ENCODE measurements at regions not wholly inside any gene's neighbourhood (a gene's known extent, or its start where the extent isn't known, plus 50 kb on each side); places are given as distances from the start of the nearest gene placed in this dataset.

- no peaks in the 10 kb centered on the region for H3K4me1 ChIP-seq (ENCODE audit: control insufficient read depth, insufficient read depth, low read length)
- peaks cover 0 to 2% of the 10 kb centered on the region in 2 donors for H3K9me3 ChIP-seq (ENCODE audit: control insufficient read depth in 2 of 2, low read length in 2 of 2)
- H3K4me3 ChIP-seq (ENCODE audit: low read length in 2 of 2) = no peak overlapping the region
- H3K27me3 ChIP-seq (ENCODE audit: control insufficient read depth in 1 of 2, insufficient read depth in 2 of 2, low read length in 2 of 2) = no peaks in the 10 kb centered on the region
- no peak overlapping the region for H3K27ac ChIP-seq (ENCODE audit: low read length)
- H3K9ac ChIP-seq (ENCODE audit: low read length in 2 of 2) = no peak overlapping the region
- H3K36me3 ChIP-seq (ENCODE audit: control insufficient read depth in 2 of 2, insufficient read depth in 2 of 2, low read length in 2 of 2) = no peaks in the 10 kb centered on the region
These were observed 172.9 kb upstream of the ZFHX3 start for GRCh38 chr16:73220836-73221235.

GRCh38 chr16:73219176-73219575 lies 171.2 kb upstream of the ZFHX3 start:
- H3K9ac ChIP-seq (ENCODE audit: low read length in 2 of 2) = no peak overlapping the region
- H3K9me3 ChIP-seq (ENCODE audit: control insufficient read depth in 2 of 2, low read length in 2 of 2) = peaks cover 0 to 2% of the 10 kb centered on the region in 2 donors
- no peaks in the 10 kb centered on the region for H3K4me1 ChIP-seq (ENCODE audit: control insufficient read depth, insufficient read depth, low read length)

DNA sequence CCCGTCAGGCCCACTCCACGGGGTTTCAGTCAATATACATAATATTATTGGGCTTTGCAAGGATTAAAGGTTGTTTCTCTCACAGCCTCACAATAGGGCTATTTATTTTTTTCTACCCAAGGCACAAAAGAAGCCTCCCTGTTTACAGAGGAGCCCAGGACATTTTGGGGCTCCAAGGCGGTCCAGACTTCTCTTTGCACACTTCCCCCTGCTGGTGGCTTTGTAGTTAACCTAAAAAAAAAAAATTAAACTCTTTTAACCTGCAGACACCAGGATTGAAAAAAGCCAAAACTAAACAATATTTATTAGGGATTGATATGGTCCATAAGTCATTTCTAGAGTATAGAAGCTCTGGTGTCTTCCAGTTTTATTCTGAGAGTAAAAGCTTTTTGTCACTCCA lies 169.7 kb upstream of the ZFHX3 start:
- H3K4me3 ChIP-seq (ENCODE audit: low read length in 2 of 2) = no peak overlapping the region
- no peak overlapping the region for H3K9ac ChIP-seq (ENCODE audit: low read length in 2 of 2)
- no peaks in the 10 kb centered on the region for H3K36me3 ChIP-seq (ENCODE audit: control insufficient read depth in 2 of 2, insufficient read depth in 2 of 2, low read length in 2 of 2)
- no peak overlapping the region for H3K27ac ChIP-seq (ENCODE audit: low read length)
- no peaks in the 10 kb centered on the region for H3K27me3 ChIP-seq (ENCODE audit: control insufficient read depth in 1 of 2, insufficient read depth in 2 of 2, low read length in 2 of 2)
- H3K4me1 ChIP-seq (ENCODE audit: control insufficient read depth, insufficient read depth, low read length) = no peaks in the 10 kb centered on the region
- peaks cover 0 to 2% of the 10 kb centered on the region in 2 donors for H3K9me3 ChIP-seq (ENCODE audit: control insufficient read depth in 2 of 2, low read length in 2 of 2)

More at GRCh38 chr16:73219176-73219575, 171.2 kb upstream of the ZFHX3 start:
- Histone ChIP-seq H3K27ac (ENCODE audit: low read length) (no peak overlapping the region), H3K4me3 (ENCODE audit: low read length in 2 of 2) (no peak overlapping the region), H3K36me3 (ENCODE audit: control insufficient read depth in 2 of 2, insufficient read depth in 2 of 2, low read length in 2 of 2) (no peaks in the 10 kb centered on the region), H3K27me3 (ENCODE audit: control insufficient read depth in 1 of 2, insufficient read depth in 2 of 2, low read length in 2 of 2) (no peaks in the 10 kb centered on the region)

- peaks cover 0 to 2% of the 10 kb centered on the region in 2 donors for H3K9me3 ChIP-seq (ENCODE audit: control insufficient read depth in 2 of 2, low read length in 2 of 2)
- no peaks in the 10 kb centered on the region for H3K36me3 ChIP-seq (ENCODE audit: control insufficient read depth in 2 of 2, insufficient read depth in 2 of 2, low read length in 2 of 2)
- no peak overlapping the region for H3K4me3 ChIP-seq (ENCODE audit: low read length in 2 of 2)
- no peak overlapping the region for H3K27ac ChIP-seq (ENCODE audit: low read length)
- H3K9ac ChIP-seq (ENCODE audit: low read length in 2 of 2) = no peak overlapping the region
- no peaks in the 10 kb centered on the region for H3K27me3 ChIP-seq (ENCODE audit: control insufficient read depth in 1 of 2, insufficient read depth in 2 of 2, low read length in 2 of 2)
- no peaks in the 10 kb centered on the region for H3K4me1 ChIP-seq (ENCODE audit: control insufficient read depth, insufficient read depth, low read length)
These were observed 169.0 kb upstream of the ZFHX3 start for GRCh38 chr16:73216932-73217331.

GRCh38 chr16:73215678-73216377 lies 167.9 kb upstream of the ZFHX3 start:
- Histone ChIP-seq H3K9ac (ENCODE audit: low read length in 2 of 2) (no peak overlapping the region), H3K4me3 (ENCODE audit: low read length in 2 of 2) (no peak overlapping the region), H3K27me3 (ENCODE audit: control insufficient read depth in 1 of 2, insufficient read depth in 2 of 2, low read length in 2 of 2) (no peaks in the 10 kb centered on the region), H3K9me3 (ENCODE audit: control insufficient read depth in 2 of 2, low read length in 2 of 2) (peaks cover 0 to 2% of the 10 kb centered on the region in 2 donors), H3K36me3 (ENCODE audit: control insufficient read depth in 2 of 2, insufficient read depth in 2 of 2, low read length in 2 of 2) (no peaks in the 10 kb centered on the region), H3K4me1 (ENCODE audit: control insufficient read depth, insufficient read depth, low read length) (no peaks in the 10 kb centered on the region), H3K27ac (ENCODE audit: low read length) (no peak overlapping the region)

DNA sequence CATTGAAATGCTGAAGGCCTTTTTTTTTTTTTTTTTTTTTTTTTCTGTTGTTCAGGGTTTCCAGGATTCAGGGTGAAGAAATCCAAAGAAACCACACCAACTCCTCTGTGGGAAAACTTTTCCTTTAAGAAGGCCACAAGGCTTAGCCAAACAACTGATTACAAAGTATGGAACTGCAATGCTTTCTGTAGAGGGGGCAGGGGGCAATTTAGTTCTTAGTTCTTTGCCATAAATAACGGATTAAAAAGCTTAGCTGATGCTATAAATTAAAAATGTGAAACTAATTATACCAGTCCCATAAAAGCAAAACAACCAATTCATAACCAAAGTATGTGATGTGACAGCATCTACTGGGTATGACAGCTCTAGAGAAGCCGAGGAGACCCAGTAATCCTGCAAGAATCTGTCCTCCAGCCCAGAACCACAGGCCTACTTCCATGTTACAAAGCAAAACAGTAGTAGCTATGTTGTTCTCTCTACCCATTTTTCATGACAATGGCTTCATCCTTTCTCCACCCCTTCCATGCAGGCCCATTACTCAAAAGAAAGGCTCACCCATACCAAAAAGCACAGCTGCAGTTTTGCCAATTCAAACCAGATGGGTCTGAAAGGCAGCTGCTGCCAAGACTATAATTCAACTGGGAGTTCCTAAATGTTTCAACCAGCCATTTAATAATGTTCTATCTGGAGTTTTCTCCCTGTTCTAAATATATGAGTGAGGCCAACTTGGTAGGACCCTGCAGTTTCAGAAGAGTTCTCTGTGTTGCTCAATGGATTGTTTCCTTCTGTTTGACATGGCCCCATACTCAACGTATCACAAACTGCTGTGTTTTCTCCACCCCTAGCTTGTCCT lies 167.1 kb upstream of the ZFHX3 start:
- Histone ChIP-seq H3K9ac (ENCODE audit: low read length in 2 of 2) (no peak overlapping the region), H3K27me3 (ENCODE audit: control insufficient read depth in 1 of 2, insufficient read depth in 2 of 2, low read length in 2 of 2) (no peaks in the 10 kb centered on the region), H3K4me3 (ENCODE audit: low read length in 2 of 2) (no peak overlapping the region), H3K4me1 (ENCODE audit: control insufficient read depth, insufficient read depth, low read length) (no peaks in the 10 kb centered on the region), H3K27ac (ENCODE audit: low read length) (no peak overlapping the region), H3K36me3 (ENCODE audit: control insufficient read depth in 2 of 2, insufficient read depth in 2 of 2, low read length in 2 of 2) (no peaks in the 10 kb centered on the region), H3K9me3 (ENCODE audit: control insufficient read depth in 2 of 2, low read length in 2 of 2) (peaks cover 0 to 2% of the 10 kb centered on the region in 2 donors)

DNA sequence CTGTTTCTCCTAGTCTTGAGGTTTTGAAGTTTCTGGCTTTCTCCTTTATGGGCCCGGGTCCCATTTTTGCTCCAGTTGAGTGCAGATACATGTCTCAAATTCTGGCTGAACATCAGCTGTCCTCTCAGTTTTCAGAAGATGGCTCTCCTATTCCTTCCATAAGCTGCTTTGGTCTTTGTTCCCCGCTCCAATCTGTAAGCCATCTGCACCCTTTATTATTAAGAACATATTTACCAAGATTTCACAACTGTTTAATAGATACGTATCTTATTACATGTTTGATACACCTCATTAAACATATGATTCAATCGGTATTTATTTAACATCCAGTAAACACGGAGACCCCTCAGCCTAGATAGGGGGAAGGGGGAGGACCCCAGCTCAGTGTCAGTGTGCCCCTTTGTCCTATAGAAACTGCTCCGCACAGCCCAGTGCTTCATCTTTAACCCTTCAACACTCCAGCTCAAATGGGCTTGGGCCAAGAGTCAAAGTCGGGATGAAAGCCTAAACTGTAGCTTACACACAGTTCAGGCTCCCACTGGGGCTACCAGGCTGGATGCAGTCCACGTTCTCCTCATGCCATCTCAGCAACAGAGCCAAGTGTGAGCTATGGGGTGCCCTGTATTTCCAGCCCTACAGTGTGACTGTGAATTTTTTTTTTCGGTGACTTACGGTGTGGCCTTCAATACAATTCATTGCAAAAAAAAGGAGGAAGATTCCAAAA lies 166.0 kb upstream of the ZFHX3 start:
- no peaks in the 10 kb centered on the region for H3K36me3 ChIP-seq (ENCODE audit: control insufficient read depth in 2 of 2, insufficient read depth in 2 of 2, low read length in 2 of 2)
- no peaks in the 10 kb centered on the region for H3K27me3 ChIP-seq (ENCODE audit: control insufficient read depth in 1 of 2, insufficient read depth in 2 of 2, low read length in 2 of 2)
- no peaks in the 10 kb centered on the region for H3K4me1 ChIP-seq (ENCODE audit: control insufficient read depth, insufficient read depth, low read length)
- H3K9ac ChIP-seq (ENCODE audit: low read length in 2 of 2) = no peak overlapping the region
- no peak overlapping the region for H3K27ac ChIP-seq (ENCODE audit: low read length)
- no peak overlapping the region for H3K4me3 ChIP-seq (ENCODE audit: low read length in 2 of 2)
- H3K9me3 ChIP-seq (ENCODE audit: control insufficient read depth in 2 of 2, low read length in 2 of 2) = peaks cover 0 to 2% of the 10 kb centered on the region in 2 donors

GRCh38 chr16:73212431-73212830 lies 164.5 kb upstream of the ZFHX3 start:
- Histone ChIP-seq H3K9me3 (ENCODE audit: control insufficient read depth in 2 of 2, low read length in 2 of 2) (peaks cover 0 to 2% of the 10 kb centered on the region in 2 donors), H3K4me1 (ENCODE audit: control insufficient read depth, insufficient read depth, low read length) (no peaks in the 10 kb centered on the region), H3K27me3 (ENCODE audit: control insufficient read depth in 1 of 2, insufficient read depth in 2 of 2, low read length in 2 of 2) (no peaks in the 10 kb centered on the region), H3K9ac (ENCODE audit: low read length in 2 of 2) (no peak overlapping the region), H3K36me3 (ENCODE audit: control insufficient read depth in 2 of 2, insufficient read depth in 2 of 2, low read length in 2 of 2) (no peaks in the 10 kb centered on the region), H3K4me3 (ENCODE audit: low read length in 2 of 2) (no peak overlapping the region), H3K27ac (ENCODE audit: low read length) (no peak overlapping the region)

DNA sequence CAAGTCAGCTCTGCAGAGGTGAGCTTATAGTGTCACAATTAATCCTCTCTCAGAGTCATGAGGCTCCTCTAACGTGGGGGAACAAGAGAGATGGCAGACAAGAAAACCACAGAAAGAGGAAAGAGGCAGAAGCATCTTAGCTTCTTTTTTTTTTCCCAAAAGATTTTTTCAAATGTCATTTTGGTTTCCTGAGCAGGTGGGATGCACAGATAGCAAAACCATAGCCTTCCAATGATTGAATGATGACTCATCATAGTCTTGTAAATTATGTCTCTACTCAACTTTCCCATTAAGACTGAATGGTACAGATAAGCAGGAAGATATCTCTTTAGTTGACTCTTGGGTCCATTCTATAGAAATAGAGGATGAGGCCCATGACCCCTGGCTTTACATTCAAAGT lies 162.8 kb upstream of the ZFHX3 start:
- Histone ChIP-seq H3K4me1 (ENCODE audit: control insufficient read depth, insufficient read depth, low read length) (no peaks in the 10 kb centered on the region), H3K9ac (ENCODE audit: low read length in 2 of 2) (no peak overlapping the region), H3K27ac (ENCODE audit: low read length) (no peak overlapping the region), H3K9me3 (ENCODE audit: control insufficient read depth in 2 of 2, low read length in 2 of 2) (no peaks in the 10 kb centered on the region), H3K27me3 (ENCODE audit: control insufficient read depth in 1 of 2, insufficient read depth in 2 of 2, low read length in 2 of 2) (no peaks in the 10 kb centered on the region), H3K4me3 (ENCODE audit: low read length in 2 of 2) (no peak overlapping the region), H3K36me3 (ENCODE audit: control insufficient read depth in 2 of 2, insufficient read depth in 2 of 2, low read length in 2 of 2) (no peaks in the 10 kb centered on the region)

DNA sequence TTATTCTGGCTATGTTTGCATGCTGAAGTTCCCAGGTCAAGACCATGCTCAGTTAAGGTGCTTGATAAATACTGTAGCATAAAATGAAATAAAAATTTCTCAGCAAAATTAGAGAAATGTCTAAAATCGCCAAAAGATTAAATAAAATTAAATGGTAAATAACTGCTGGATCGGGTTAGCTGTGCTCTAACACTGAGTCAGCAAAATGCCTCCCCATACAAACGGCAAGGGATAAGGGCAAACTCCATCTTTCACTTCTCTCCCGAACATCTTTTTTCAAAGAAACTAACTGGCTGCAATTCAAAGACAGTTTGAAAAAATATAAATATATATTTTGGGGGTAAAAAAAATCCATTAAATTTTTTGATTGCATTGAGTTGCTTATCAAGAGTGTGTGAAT lies 162.2 kb upstream of the ZFHX3 start:
- Histone ChIP-seq H3K27me3 (ENCODE audit: control insufficient read depth in 1 of 2, insufficient read depth in 2 of 2, low read length in 2 of 2) (no peaks in the 10 kb centered on the region), H3K4me1 (ENCODE audit: control insufficient read depth, insufficient read depth, low read length) (no peaks in the 10 kb centered on the region), H3K27ac (ENCODE audit: low read length) (no peak overlapping the region), H3K36me3 (ENCODE audit: control insufficient read depth in 2 of 2, insufficient read depth in 2 of 2, low read length in 2 of 2) (no peaks in the 10 kb centered on the region), H3K4me3 (ENCODE audit: low read length in 2 of 2) (no peak overlapping the region), H3K9ac (ENCODE audit: low read length in 2 of 2) (no peak overlapping the region), H3K9me3 (ENCODE audit: control insufficient read depth in 2 of 2, low read length in 2 of 2) (no peaks in the 10 kb centered on the region)

All from stomach smooth muscle (tissue), 2 donors.